ENCODE measurements at regions not wholly inside any gene's neighbourhood (a gene's known extent, or its start where the extent isn't known, plus 50 kb on each side); places are given as distances from the start of the nearest gene placed in this dataset.

- Histone ChIP-seq H2BK120ac (ENCODE audit: low read depth, low read length) (no peak overlapping the region), H3K56ac (ENCODE audit: low read length) (no peak overlapping the region), H3K18ac (ENCODE audit: low read length) (no peak overlapping the region), H3K9ac (ENCODE audit: low read length) (no peak overlapping the region), H3K4me3 (ENCODE audit: low read length) (no peak overlapping the region), H2BK15ac (replicated peaks; ENCODE audit: low read depth) (no peak overlapping the region), H3K4ac (ENCODE audit: low read depth, low read length) (no peak overlapping the region), H2AK5ac (ENCODE audit: low read length) (no peak overlapping the region), H4K5ac (ENCODE audit: low read length) (no peak overlapping the region), H3K79me1 (ENCODE audit: low read length) (no peaks in the 10 kb centered on the region), H3K4me1 (ENCODE audit: control insufficient read depth, low read depth, low read length) (no peaks in the 10 kb centered on the region), H2BK5ac (ENCODE audit: low read length) (no peak overlapping the region), H3K36me3 (ENCODE audit: control insufficient read depth, insufficient read depth, low read length) (no peaks in the 10 kb centered on the region), H3K27me3 (ENCODE audit: insufficient read depth, low read length, poor library complexity) (no peaks in the 10 kb centered on the region), H3K23ac (ENCODE audit: low read length) (no peak overlapping the region), H3K79me2 (ENCODE audit: control insufficient read depth, insufficient read depth, low read length) (no peaks in the 10 kb centered on the region), H3K27ac (ENCODE audit: low read depth, low read length) (no peak overlapping the region), H3K4me2 (ENCODE audit: low read length) (no peak overlapping the region), H4K8ac (ENCODE audit: low read depth, low read length) (no peak overlapping the region)
- no CpG with 5 or more reads among the region's 5 CpGs for WGBS (ENCODE audit: extremely low coverage, insufficient coverage, low lambda C conversion rate)
- no peak for DNase-seq
Measured at GRCh38 chr14:66078006-66078405, 408.2 kb upstream of the CCDC196 start.

GRCh38 chr14:66081594-66082376, 404.4 kb upstream of the CCDC196 start:
- DNase-seq: no peak
- Histone ChIP-seq H3K27me3 (ENCODE audit: insufficient read depth, low read length, poor library complexity) (no peaks in the 10 kb centered on the region), H4K8ac (ENCODE audit: low read depth, low read length) (no peak overlapping the region), H2AK5ac (ENCODE audit: low read length) (no peak overlapping the region), H3K36me3 (ENCODE audit: control insufficient read depth, insufficient read depth, low read length) (no peaks in the 10 kb centered on the region), H3K4me1 (ENCODE audit: control insufficient read depth, low read depth, low read length) (no peaks in the 10 kb centered on the region), H3K4ac (ENCODE audit: low read depth, low read length) (no peak overlapping the region), H3K27ac (ENCODE audit: low read depth, low read length) (no peak overlapping the region), H3K79me1 (ENCODE audit: low read length) (no peaks in the 10 kb centered on the region), H3K23ac (ENCODE audit: low read length) (no peak overlapping the region), H3K56ac (ENCODE audit: low read length) (no peak overlapping the region), H3K9ac (ENCODE audit: low read length) (no peak overlapping the region), H2BK120ac (ENCODE audit: low read depth, low read length) (no peak overlapping the region), H2BK15ac (replicated peaks; ENCODE audit: low read depth) (no peak overlapping the region), H3K18ac (ENCODE audit: low read length) (no peak overlapping the region), H3K4me3 (ENCODE audit: low read length) (no peak overlapping the region), H3K79me2 (ENCODE audit: control insufficient read depth, insufficient read depth, low read length) (no peaks in the 10 kb centered on the region), H4K5ac (ENCODE audit: low read length) (no peak overlapping the region), H2BK5ac (ENCODE audit: low read length) (no peak overlapping the region), H3K4me2 (ENCODE audit: low read length) (no peak overlapping the region)
- WGBS (ENCODE audit: extremely low coverage, insufficient coverage, low lambda C conversion rate): no CpG with 5 or more reads among the region's 6 CpGs

GRCh38 chr14:66085224-66085623, 400.9 kb upstream of the CCDC196 start:
- Histone ChIP-seq H3K4ac (ENCODE audit: low read depth, low read length) (no peak overlapping the region), H2BK5ac (ENCODE audit: low read length) (no peak overlapping the region), H4K8ac (ENCODE audit: low read depth, low read length) (no peak overlapping the region), H2BK15ac (replicated peaks; ENCODE audit: low read depth) (no peak overlapping the region), H3K4me2 (ENCODE audit: low read length) (no peak overlapping the region), H3K18ac (ENCODE audit: low read length) (no peak overlapping the region), H4K5ac (ENCODE audit: low read length) (no peak overlapping the region), H2BK120ac (ENCODE audit: low read depth, low read length) (no peak overlapping the region), H3K27ac (ENCODE audit: low read depth, low read length) (no peak overlapping the region), H3K9ac (ENCODE audit: low read length) (no peak overlapping the region), H3K23ac (ENCODE audit: low read length) (no peak overlapping the region), H3K56ac (ENCODE audit: low read length) (no peak overlapping the region), H3K4me1 (ENCODE audit: control insufficient read depth, low read depth, low read length) (no peaks in the 10 kb centered on the region), H3K36me3 (ENCODE audit: control insufficient read depth, insufficient read depth, low read length) (no peaks in the 10 kb centered on the region), H3K79me1 (ENCODE audit: low read length) (no peaks in the 10 kb centered on the region), H2AK5ac (ENCODE audit: low read length) (no peak overlapping the region), H3K4me3 (ENCODE audit: low read length) (no peak overlapping the region), H3K27me3 (ENCODE audit: insufficient read depth, low read length, poor library complexity) (no peaks in the 10 kb centered on the region), H3K79me2 (ENCODE audit: control insufficient read depth, insufficient read depth, low read length) (no peaks in the 10 kb centered on the region)
- DNase-seq: no peak
- no CpG with 5 or more reads among the region's 4 CpGs for WGBS (ENCODE audit: extremely low coverage, insufficient coverage, low lambda C conversion rate)

GRCh38 chr14:66085665-66086064, 400.5 kb upstream of the CCDC196 start:
- Histone ChIP-seq H3K56ac (ENCODE audit: low read length) (no peak overlapping the region), H4K8ac (ENCODE audit: low read depth, low read length) (no peak overlapping the region), H4K5ac (ENCODE audit: low read length) (no peak overlapping the region), H3K4me1 (ENCODE audit: control insufficient read depth, low read depth, low read length) (no peaks in the 10 kb centered on the region), H2BK5ac (ENCODE audit: low read length) (no peak overlapping the region), H3K9ac (ENCODE audit: low read length) (no peak overlapping the region), H3K4ac (ENCODE audit: low read depth, low read length) (no peak overlapping the region), H3K27ac (ENCODE audit: low read depth, low read length) (no peak overlapping the region), H2BK15ac (replicated peaks; ENCODE audit: low read depth) (no peak overlapping the region), H2BK120ac (ENCODE audit: low read depth, low read length) (no peak overlapping the region), H2AK5ac (ENCODE audit: low read length) (no peak overlapping the region), H3K4me3 (ENCODE audit: low read length) (no peak overlapping the region), H3K36me3 (ENCODE audit: control insufficient read depth, insufficient read depth, low read length) (no peaks in the 10 kb centered on the region), H3K79me2 (ENCODE audit: control insufficient read depth, insufficient read depth, low read length) (no peaks in the 10 kb centered on the region), H3K79me1 (ENCODE audit: low read length) (no peaks in the 10 kb centered on the region), H3K23ac (ENCODE audit: low read length) (no peak overlapping the region), H3K4me2 (ENCODE audit: low read length) (no peak overlapping the region), H3K27me3 (ENCODE audit: insufficient read depth, low read length, poor library complexity) (no peaks in the 10 kb centered on the region), H3K18ac (ENCODE audit: low read length) (no peak overlapping the region)
- no CpG with 5 or more reads among the region's 8 CpGs for WGBS (ENCODE audit: extremely low coverage, insufficient coverage, low lambda C conversion rate)
- no peak for DNase-seq

GRCh38 chr14:66087231-66087630, 398.9 kb upstream of the CCDC196 start:
- no peak overlapping the region for H3K18ac ChIP-seq (ENCODE audit: low read length)
- H3K27me3 ChIP-seq (ENCODE audit: insufficient read depth, low read length, poor library complexity): no peaks in the 10 kb centered on the region
- DNase-seq: peak; percentile 25
- H2BK5ac ChIP-seq (ENCODE audit: low read length): no peak overlapping the region
- no CpG with 5 or more reads among the region's 4 CpGs for WGBS (ENCODE audit: extremely low coverage, insufficient coverage, low lambda C conversion rate)
- no peak overlapping the region for H3K4me2 ChIP-seq (ENCODE audit: low read length)
- no peak overlapping the region for H3K56ac ChIP-seq (ENCODE audit: low read length)
- H3K23ac ChIP-seq (ENCODE audit: low read length): no peak overlapping the region
- no peak overlapping the region for H4K5ac ChIP-seq (ENCODE audit: low read length)
- no peak overlapping the region for H3K9ac ChIP-seq (ENCODE audit: low read length)
- H2BK15ac ChIP-seq (replicated peaks; ENCODE audit: low read depth): no peak overlapping the region
- H4K8ac ChIP-seq (ENCODE audit: low read depth, low read length): no peak overlapping the region
- H3K79me1 ChIP-seq (ENCODE audit: low read length): no peaks in the 10 kb centered on the region
- no peaks in the 10 kb centered on the region for H3K36me3 ChIP-seq (ENCODE audit: control insufficient read depth, insufficient read depth, low read length)
- H3K79me2 ChIP-seq (ENCODE audit: control insufficient read depth, insufficient read depth, low read length): no peaks in the 10 kb centered on the region
- no peaks in the 10 kb centered on the region for H3K4me1 ChIP-seq (ENCODE audit: control insufficient read depth, low read depth, low read length)
- H2AK5ac ChIP-seq (ENCODE audit: low read length): no peak overlapping the region
- no peak overlapping the region for H2BK120ac ChIP-seq (ENCODE audit: low read depth, low read length)
- H3K4me3 ChIP-seq (ENCODE audit: low read length): no peak overlapping the region
- H3K27ac ChIP-seq (ENCODE audit: low read depth, low read length): no peak overlapping the region
- H3K4ac ChIP-seq (ENCODE audit: low read depth, low read length): no peak overlapping the region

- no peaks in the 10 kb centered on the region for H3K4me1 ChIP-seq (ENCODE audit: control insufficient read depth, low read depth, low read length)
- no peak overlapping the region for H4K8ac ChIP-seq (ENCODE audit: low read depth, low read length)
- no peak overlapping the region for H3K56ac ChIP-seq (ENCODE audit: low read length)
- H3K27me3 ChIP-seq (ENCODE audit: insufficient read depth, low read length, poor library complexity): no peaks in the 10 kb centered on the region
- no peaks in the 10 kb centered on the region for H3K79me1 ChIP-seq (ENCODE audit: low read length)
- no CpG with 5 or more reads among the region's 3 CpGs for WGBS (ENCODE audit: extremely low coverage, insufficient coverage, low lambda C conversion rate)
- peak overlapping the region; percentile 64 for H2BK15ac ChIP-seq (replicated peaks; ENCODE audit: low read depth)
- no peak overlapping the region for H2AK5ac ChIP-seq (ENCODE audit: low read length)
- H3K18ac ChIP-seq (ENCODE audit: low read length): no peak overlapping the region
- no peak overlapping the region for H2BK5ac ChIP-seq (ENCODE audit: low read length)
- no peak for DNase-seq
- H3K9ac ChIP-seq (ENCODE audit: low read length): no peak overlapping the region
- no peak overlapping the region for H3K27ac ChIP-seq (ENCODE audit: low read depth, low read length)
- peak overlapping the region; percentile 45 for H3K4ac ChIP-seq (ENCODE audit: low read depth, low read length)
- no peak overlapping the region for H3K4me3 ChIP-seq (ENCODE audit: low read length)
- H3K4me2 ChIP-seq (ENCODE audit: low read length): no peak overlapping the region
- no peak overlapping the region for H2BK120ac ChIP-seq (ENCODE audit: low read depth, low read length)
- H4K5ac ChIP-seq (ENCODE audit: low read length): no peak overlapping the region
- no peak overlapping the region for H3K23ac ChIP-seq (ENCODE audit: low read length)
- no peaks in the 10 kb centered on the region for H3K79me2 ChIP-seq (ENCODE audit: control insufficient read depth, insufficient read depth, low read length)
- no peaks in the 10 kb centered on the region for H3K36me3 ChIP-seq (ENCODE audit: control insufficient read depth, insufficient read depth, low read length)
Measured at GRCh38 chr14:66088656-66089055, 397.5 kb upstream of the CCDC196 start.

Measured in mesendoderm (in vitro differentiated cells).